Small intestine (tissue), 7 donors: ENCODE measurements at regions not wholly inside any gene's neighbourhood (a gene's known extent, or its start where the extent isn't known, plus 50 kb on each side); places are given as distances from the start of the nearest gene placed in this dataset.
"Not testable (repeated sequence)": the region's sequence is repeated elsewhere in the genome, so short reads cannot be mapped to it uniquely, and the experiment has no call there.

ENCODE experiments used
- DNase-seq, 2 donors: peaks; one replicate each; pipeline versions ENCODE4 v3.0.0 to v3.0.0-alpha.2; 2013
- FAIRE-seq: peaks from 2 replicates; lab custom pipeline; 2012; peaks lifted over from hg19 to GRCh38; lab: Jason Lieb, UNC
- H3K27ac ChIP-seq, 3 donors: one replicate each; pipeline ENCODE4 v1.5.1; 2013; ENCODE audit warnings: low read length in 2 of 3, mild to moderate bottlenecking in 2 of 3, control low read depth in 1 of 3, inconsistent platforms in 1 of 3, low read depth in 1 of 3, moderate library complexity in 1 of 3
- H3K27me3 ChIP-seq, 3 donors: one replicate each; pipeline ENCODE4 v1.6.1; 2013; ENCODE audit warnings: low read length in 3 of 3, inconsistent platforms in 1 of 3; ENCODE audit not compliant: control insufficient read depth in 3 of 3, insufficient read depth in 3 of 3
- H3K36me3 ChIP-seq, 3 donors: one replicate each; pipeline ENCODE4 v1.6.1; 2013; ENCODE audit warnings: low read length in 3 of 3, inconsistent platforms in 1 of 3, low read depth in 1 of 3, mild to moderate bottlenecking in 1 of 3, moderate library complexity in 1 of 3; ENCODE audit not compliant: control insufficient read depth in 3 of 3, insufficient read depth in 2 of 3
- H3K4me1 ChIP-seq, 3 donors: one replicate each; pipeline ENCODE4 v1.6.1; 2013; ENCODE audit warnings: low read length in 2 of 3, inconsistent platforms in 1 of 3, low read depth in 1 of 3, mild to moderate bottlenecking in 1 of 3, moderate library complexity in 1 of 3; ENCODE audit not compliant: control insufficient read depth in 3 of 3, insufficient read depth in 2 of 3
- H3K4me3 ChIP-seq, 3 donors: one replicate each; pipeline ENCODE4 v1.5.1; 2013; ENCODE audit warnings: low read length in 3 of 3, control low read depth in 1 of 3, inconsistent platforms in 1 of 3, low read depth in 1 of 3, mild to moderate bottlenecking in 1 of 3, moderate library complexity in 1 of 3
- H3K9me3 ChIP-seq, 2 donors: one replicate each; pipeline ENCODE4 v1.6.1; 2013; ENCODE audit warnings: low read depth in 1 of 2, low read length in 1 of 2; ENCODE audit not compliant: control insufficient read depth in 2 of 2, insufficient read depth in 1 of 2
- WGBS, 3 donors: extraction: QIAGEN DNeasy Blood & Tissue Kit; methylation state at CpG; one replicate each; pipeline ENCODE4 v1.1.7; 2013; 5-methylcytosine and 5-hydroxymethylcytosine counted together
- donor health status: healthy with polysubstance abuse.
- donor health status: control.
- donor health status: control.
- donor health status: Bipolar disorder and iron deficiency.
- donor health status: healthy.

GRCh38 chr1:206302056-206302455, 98.7 kb downstream of the SRGAP2 start:
- DNase-seq, H3K4me3 ChIP-seq, H3K9me3 ChIP-seq, H3K36me3 ChIP-seq, H3K27ac ChIP-seq, H3K27me3 ChIP-seq, H3K4me1 ChIP-seq, FAIRE-seq: not testable (repeated sequence)
- 68 to 84% (median 75%) methylated on average over 1 of the region's 1 CpG for WGBS, 3 donors

- H3K4me1 ChIP-seq, H3K27ac ChIP-seq, H3K9me3 ChIP-seq, DNase-seq, FAIRE-seq, H3K27me3 ChIP-seq, H3K36me3 ChIP-seq, H3K4me3 ChIP-seq: not testable (repeated sequence)
- 93% methylated on average over 9 of the region's 31 CpGs; no CpG with 5 or more reads in 2 of the 3 donors for WGBS, 3 donors
Observed at GRCh38 chr1:206307442-206307841, 104.1 kb downstream of the SRGAP2 start.

- WGBS, 3 donors, result no CpG with 5 or more reads among the region's 2 CpGs
- H3K27me3 ChIP-seq, H3K9me3 ChIP-seq, H3K4me3 ChIP-seq, H3K36me3 ChIP-seq, H3K27ac ChIP-seq, H3K4me1 ChIP-seq, DNase-seq, FAIRE-seq: not testable (repeated sequence)
Observed at GRCh38 chr1:206310948-206311347, 107.6 kb downstream of the SRGAP2 start.

- H3K4me3 ChIP-seq, H3K4me1 ChIP-seq, FAIRE-seq, H3K27me3 ChIP-seq, H3K9me3 ChIP-seq, H3K27ac ChIP-seq, DNase-seq, H3K36me3 ChIP-seq: not testable (repeated sequence)
- WGBS, 3 donors, result 84 to 100% (median 90%) methylated on average over 2 of the region's 7 CpGs
Observed at GRCh38 chr1:206311611-206312273, 108.4 kb downstream of the SRGAP2 start.

GRCh38 chr1:206312274-206312665, 108.9 kb downstream of the SRGAP2 start:
- H3K4me3 ChIP-seq, H3K27ac ChIP-seq, FAIRE-seq, H3K27me3 ChIP-seq, DNase-seq, H3K4me1 ChIP-seq, H3K36me3 ChIP-seq, H3K9me3 ChIP-seq: not testable (repeated sequence)
- WGBS, 3 donors, result 92 to 99% (median 97%) methylated on average over 3 to 5 of the region's 6 CpGs

GRCh38 chr1:206314951-206315636, 111.8 kb downstream of the SRGAP2 start:
- H3K27me3 ChIP-seq, DNase-seq, H3K27ac ChIP-seq, H3K36me3 ChIP-seq, H3K4me1 ChIP-seq, FAIRE-seq, H3K9me3 ChIP-seq, H3K4me3 ChIP-seq: not testable (repeated sequence)
- WGBS, 3 donors, result 100% methylated on average over 1 of the region's 6 CpGs

- not testable (repeated sequence) for DNase-seq, H3K4me3 ChIP-seq, H3K27me3 ChIP-seq, H3K9me3 ChIP-seq, H3K36me3 ChIP-seq, FAIRE-seq, H3K27ac ChIP-seq, H3K4me1 ChIP-seq
- no CpG with 5 or more reads among the region's 4 CpGs for WGBS, 3 donors
Observed at GRCh38 chr1:206316901-206317300, 113.6 kb downstream of the SRGAP2 start.

- H3K4me1 ChIP-seq, FAIRE-seq, H3K27ac ChIP-seq, H3K27me3 ChIP-seq, H3K9me3 ChIP-seq, H3K36me3 ChIP-seq, DNase-seq, H3K4me3 ChIP-seq: not testable (repeated sequence)
- WGBS, 3 donors, result 69 to 77% (median 74%) methylated on average over 3 of the region's 5 CpGs
Observed at GRCh38 chr1:206317878-206318514, 114.7 kb downstream of the SRGAP2 start.
